Activated naive CD4-positive, alpha-beta T cell treated with anti-CD3 and anti-CD28 coated beads, Interleukin-2, amount 10 ng/mL, durations not matched to agents 7 days and 5 days (primary cell): ENCODE measurements at regions not wholly inside any gene's neighbourhood (a gene's known extent, or its start where the extent isn't known, plus 50 kb on each side); places are given as distances from the start of the nearest gene placed in this dataset.

Source experiments
- CTCF ChIA-PET: fragments of 350-600 bp; sonication (Branson Sonifier 250); formaldehyde crosslinking; loops from one replicate; lab custom pipeline; 2021; ENCODE audit warnings: antibody characterized with exemption; lab: Charles Lee
- DNase-seq: peaks from one replicate; pipeline ENCODE4 v3.0.0-alpha.2; 2020
- H3K27ac Mint-ChIP-seq: one replicate; pipeline ENCODE4 v1.8.0; 2021; ENCODE audit warnings: mild to moderate bottlenecking, moderate library complexity, mixed read lengths
- H3K27me3 Mint-ChIP-seq: one replicate; pipeline ENCODE4 v1.8.0; 2021; ENCODE audit warnings: mild to moderate bottlenecking, mixed read lengths
- H3K36me3 Mint-ChIP-seq: one replicate; pipeline ENCODE4 v1.8.0; 2021; ENCODE audit warnings: mixed read lengths
- H3K4me1 Mint-ChIP-seq: one replicate; pipeline ENCODE4 v1.8.0; 2021; ENCODE audit warnings: mixed read lengths
- H3K4me3 Mint-ChIP-seq: one replicate; pipeline ENCODE4 v1.8.0; 2021; ENCODE audit warnings: mild to moderate bottlenecking, moderate library complexity, mixed read lengths
- H3K9me3 Mint-ChIP-seq: one replicate; pipeline ENCODE4 v1.8.0; 2021; ENCODE audit warnings: mixed read lengths

DNA sequence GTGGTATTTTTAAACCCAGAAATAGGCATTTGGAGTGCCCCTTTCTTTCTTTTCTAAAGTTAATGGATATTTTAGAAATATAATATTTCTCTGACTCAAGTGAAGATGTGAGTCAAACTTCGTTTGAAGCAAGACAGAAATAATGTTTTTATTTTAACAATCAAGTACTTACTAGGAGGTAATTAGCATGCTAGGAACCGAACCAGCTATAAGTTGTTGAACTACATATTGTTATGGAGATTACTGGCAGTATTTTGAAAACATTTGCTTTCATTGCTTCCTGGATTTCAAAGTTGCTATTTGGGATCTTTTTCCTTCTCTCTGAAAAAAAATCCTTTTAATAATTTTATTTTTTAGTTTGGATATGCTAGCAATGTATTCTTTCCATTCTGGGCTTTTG, 225.2 kb downstream of the NEDD1 start:
- CTCF ChIA-PET: no interaction called here
- Mint-ChIP-seq H3K36me3 (no peaks in the 10 kb centered on the region), H3K4me1 (no peaks in the 10 kb centered on the region), H3K4me3 (no peak overlapping the region), H3K9me3 (no peaks in the 10 kb centered on the region), H3K27me3 (no peaks in the 10 kb centered on the region), H3K27ac (no peak overlapping the region)
- DNase-seq: no peak

DNA sequence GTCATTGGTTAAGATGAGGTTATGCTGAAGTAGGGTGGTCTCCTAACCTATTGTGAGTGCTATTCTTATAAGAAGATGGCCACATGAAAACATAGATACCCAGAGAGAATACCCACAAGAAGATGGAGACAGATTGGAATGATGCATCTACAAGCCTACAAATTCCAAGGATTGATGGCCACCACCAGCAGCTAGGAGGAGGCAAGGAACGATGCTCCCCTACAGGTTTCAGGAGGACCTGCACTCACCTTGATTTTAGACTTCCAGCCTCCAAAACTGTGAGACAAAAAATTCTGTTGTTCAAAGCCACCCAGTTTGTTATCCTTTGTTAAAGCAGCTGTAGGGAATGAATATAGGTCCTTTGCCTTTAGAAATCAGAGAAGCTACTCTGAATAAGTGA, 227.4 kb downstream of the NEDD1 start:
- Mint-ChIP-seq H3K36me3 (no peaks in the 10 kb centered on the region), H3K27me3 (no peaks in the 10 kb centered on the region), H3K4me3 (no peak overlapping the region), H3K4me1 (no peaks in the 10 kb centered on the region), H3K27ac (no peak overlapping the region), H3K9me3 (no peaks in the 10 kb centered on the region)
- no peak for DNase-seq
- CTCF ChIA-PET: no interaction called here

DNA sequence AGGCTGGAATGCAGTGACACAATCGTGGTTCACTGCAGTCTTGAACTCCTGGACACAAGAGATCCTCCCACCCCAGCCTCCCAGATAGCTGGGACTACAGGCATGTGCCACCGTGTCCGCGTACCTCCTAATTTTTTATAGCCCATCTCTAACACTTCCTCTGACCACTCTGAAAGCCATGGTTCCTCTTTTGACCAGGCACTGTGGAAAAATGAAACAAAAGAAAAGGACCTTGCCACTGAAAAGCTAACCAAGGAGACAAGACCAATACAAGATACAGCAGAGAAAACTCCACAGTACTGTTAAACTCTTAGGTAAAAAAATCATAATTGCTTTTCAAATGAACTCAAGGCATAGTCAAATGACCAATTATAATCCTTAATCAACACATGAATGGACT, 233.3 kb downstream of the NEDD1 start:
- Mint-ChIP-seq H3K36me3 (no peaks in the 10 kb centered on the region), H3K27me3 (no peaks in the 10 kb centered on the region), H3K4me3 (no peak overlapping the region), H3K27ac (no peak overlapping the region), H3K9me3 (no peaks in the 10 kb centered on the region), H3K4me1 (no peaks in the 10 kb centered on the region)
- DNase-seq: no peak
- CTCF ChIA-PET: interaction anchor here (2.4 kb wide), 1 partner anchor 8 kb away, joined by 7 read pairs; no protein-coding TSS in a partner anchor

DNA sequence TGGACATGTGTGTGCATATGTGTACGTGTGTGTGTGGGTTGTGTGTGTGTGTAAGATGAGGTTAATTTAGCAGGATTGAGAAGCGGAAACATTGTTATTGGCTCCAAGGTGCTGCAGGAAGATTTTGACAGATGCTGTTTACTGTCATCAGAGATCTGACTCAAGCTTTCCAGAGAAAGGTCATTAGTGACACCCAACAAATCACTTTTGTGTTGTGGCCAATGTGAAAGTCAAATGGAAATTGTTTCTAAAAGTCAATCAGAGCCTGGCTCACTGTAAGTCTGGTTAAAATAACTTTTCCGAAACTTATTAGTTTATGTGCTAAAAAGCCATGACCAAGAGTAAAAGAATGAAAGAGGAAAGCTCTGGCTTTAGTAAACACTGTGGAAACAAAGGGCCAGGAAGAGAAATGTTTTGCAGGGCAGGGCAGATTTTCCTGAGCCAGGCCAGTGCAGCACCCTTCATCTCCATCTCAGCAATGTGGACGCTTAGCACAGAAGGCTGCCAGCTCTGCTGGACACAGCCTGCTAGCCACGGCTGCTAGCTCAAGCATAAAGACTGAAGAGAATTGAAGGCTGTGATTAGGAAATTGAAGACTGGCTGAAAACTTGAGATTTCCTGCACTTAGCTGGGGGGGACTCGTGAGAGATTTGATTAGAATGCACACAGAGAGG, 235.8 kb downstream of the NEDD1 start:
- Mint-ChIP-seq H3K9me3 (no peaks in the 10 kb centered on the region), H3K27me3 (no peaks in the 10 kb centered on the region), H3K36me3 (no peaks in the 10 kb centered on the region), H3K27ac (no peak overlapping the region), H3K4me1 (no peaks in the 10 kb centered on the region), H3K4me3 (no peak overlapping the region)
- DNase-seq: no peak
- CTCF ChIA-PET: no interaction called here

DNA sequence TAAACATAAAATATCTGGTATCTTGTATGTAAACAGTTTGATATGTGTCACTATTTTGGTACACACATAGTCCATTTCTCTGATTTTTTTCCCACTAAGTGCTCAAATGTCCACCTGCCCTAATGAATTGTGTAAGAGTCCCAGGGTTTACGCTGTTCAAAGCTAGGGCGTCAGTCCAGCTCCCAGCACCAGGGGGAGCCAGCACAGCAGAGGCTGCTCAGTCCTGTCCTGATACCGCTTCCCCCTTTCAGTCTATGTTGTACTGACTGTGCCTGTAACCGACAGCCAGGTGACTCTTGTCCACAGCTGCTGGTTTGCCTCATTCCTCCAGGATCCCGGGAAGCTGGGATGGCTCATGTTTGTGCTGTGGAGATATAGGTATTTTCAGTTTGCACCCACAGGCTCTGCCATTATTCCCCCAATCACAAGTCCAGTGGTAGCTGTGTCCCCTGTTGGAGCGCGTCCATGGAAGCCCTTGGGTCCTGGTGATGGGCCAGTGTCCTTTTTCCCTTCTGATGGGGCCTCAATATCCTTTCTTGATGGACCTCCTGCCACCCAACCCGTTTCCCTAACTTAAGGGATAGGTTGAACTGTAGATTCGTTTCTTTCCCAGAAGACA, 242.0 kb downstream of the NEDD1 start:
- CTCF ChIA-PET: interaction anchor here (0.8 to 1.8 kb wide), 9 partner anchors 10 to 1250 kb away, joined by 3 to 7 read pairs (median 3); no protein-coding TSS in a partner anchor
- Mint-ChIP-seq H3K4me1 (peaks cover 2% of the 10 kb centered on the region), H3K27me3 (peaks cover 5% of the 10 kb centered on the region), H3K9me3 (no peaks in the 10 kb centered on the region), H3K36me3 (no peaks in the 10 kb centered on the region), H3K27ac (no peak overlapping the region), H3K4me3 (no peak overlapping the region)
- DNase-seq: peak; percentile 67

DNA sequence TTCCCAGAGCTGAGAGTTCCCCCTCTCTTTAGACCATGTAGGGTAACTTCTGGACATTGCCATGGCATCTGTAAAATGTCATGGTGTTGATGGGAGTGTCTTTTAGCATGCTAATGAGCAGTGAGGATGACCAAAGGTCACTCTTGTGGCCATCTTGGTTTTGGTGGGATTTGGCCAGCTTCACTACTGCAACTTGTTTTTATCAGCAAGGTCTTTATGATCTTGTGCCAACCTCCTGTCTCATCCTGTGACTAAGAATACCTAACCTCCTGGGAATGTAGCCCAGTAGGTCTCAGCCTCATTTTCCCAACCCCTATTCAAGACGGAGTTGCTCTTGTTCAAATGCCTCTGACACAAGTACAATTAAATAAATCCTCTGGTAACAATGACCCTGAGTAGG, 244.4 kb downstream of the NEDD1 start:
- Mint-ChIP-seq H3K27me3 (peaks cover 5% of the 10 kb centered on the region), H3K4me1 (peaks cover 2% of the 10 kb centered on the region), H3K4me3 (no peak overlapping the region), H3K9me3 (no peaks in the 10 kb centered on the region), H3K27ac (no peak overlapping the region), H3K36me3 (no peaks in the 10 kb centered on the region)
- DNase-seq: no peak
- CTCF ChIA-PET: interaction anchor here (0.6 to 0.9 kb wide), 2 partner anchors 1075 to 1156 kb away, joined by 3 read pairs; no protein-coding TSS in a partner anchor

DNA sequence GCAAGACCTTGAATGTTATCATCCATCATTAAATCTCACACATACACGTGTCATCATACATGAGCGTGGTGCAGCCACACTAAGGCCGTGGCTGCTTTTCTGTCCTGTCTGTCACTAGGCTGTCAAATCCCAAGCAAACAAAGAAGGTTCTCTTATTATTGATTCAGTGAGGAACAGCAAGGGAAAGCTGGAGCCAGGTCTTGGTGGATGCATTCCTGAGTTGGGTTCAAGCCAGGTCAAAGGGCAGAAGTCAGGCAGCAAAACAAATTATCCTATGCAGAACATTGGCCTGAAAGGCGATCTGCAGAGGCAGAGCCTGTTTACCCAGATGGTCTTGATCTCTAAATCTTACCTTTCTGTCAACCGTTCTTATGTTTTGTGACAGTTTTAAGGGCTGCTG, 252.3 kb downstream of the NEDD1 start:
- Mint-ChIP-seq H3K36me3 (no peaks in the 10 kb centered on the region), H3K27me3 (no peaks in the 10 kb centered on the region), H3K9me3 (no peaks in the 10 kb centered on the region), H3K4me1 (no peaks in the 10 kb centered on the region), H3K27ac (no peak overlapping the region), H3K4me3 (no peak overlapping the region)
- CTCF ChIA-PET: no interaction called here
- DNase-seq: no peak

DNA sequence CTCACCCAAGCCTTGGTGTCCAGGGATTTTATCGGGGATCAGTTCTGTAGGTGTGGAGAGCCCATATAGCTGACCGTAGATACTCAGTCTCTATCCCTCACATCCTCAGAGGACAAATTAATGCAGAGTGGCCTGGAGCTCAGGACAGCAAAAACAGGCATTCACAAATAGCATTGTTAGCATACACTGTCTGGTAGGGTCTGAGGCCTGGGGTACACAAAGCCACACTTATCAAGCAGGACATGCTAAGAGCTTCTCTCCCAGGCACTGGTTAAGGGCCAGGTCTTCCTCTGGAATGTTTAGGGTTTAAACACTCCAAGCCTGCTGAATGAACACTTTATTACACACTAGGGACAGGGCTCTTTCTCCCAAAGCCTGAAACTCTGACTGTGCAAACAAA, 253.2 kb downstream of the NEDD1 start:
- Mint-ChIP-seq H3K9me3 (no peaks in the 10 kb centered on the region), H3K36me3 (no peaks in the 10 kb centered on the region), H3K4me3 (no peak overlapping the region), H3K4me1 (no peaks in the 10 kb centered on the region), H3K27ac (no peak overlapping the region), H3K27me3 (no peaks in the 10 kb centered on the region)
- CTCF ChIA-PET: no interaction called here
- no peak for DNase-seq

DNA sequence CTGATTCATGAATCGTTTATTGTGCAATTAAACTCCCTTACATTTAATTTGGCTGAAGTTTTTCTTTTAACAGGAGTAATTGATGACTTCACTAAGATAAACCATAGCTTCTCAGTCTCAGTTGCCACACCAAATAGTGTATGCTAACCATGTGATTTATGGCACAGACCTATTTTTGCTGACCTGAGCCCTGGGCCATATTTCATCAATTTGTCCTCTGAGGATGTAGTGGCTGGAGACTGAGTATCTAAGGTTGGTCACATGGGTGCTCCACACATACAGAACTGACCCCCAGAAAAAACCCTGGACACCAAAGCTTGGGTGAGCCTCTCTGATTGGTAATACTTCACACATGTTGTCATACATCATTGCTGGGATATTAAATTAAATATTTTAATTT, 255.1 kb downstream of the NEDD1 start:
- Mint-ChIP-seq H3K27me3 (no peaks in the 10 kb centered on the region), H3K4me3 (no peak overlapping the region), H3K36me3 (no peaks in the 10 kb centered on the region), H3K9me3 (no peaks in the 10 kb centered on the region), H3K27ac (no peak overlapping the region), H3K4me1 (no peaks in the 10 kb centered on the region)
- DNase-seq: no peak
- CTCF ChIA-PET: no interaction called here

DNA sequence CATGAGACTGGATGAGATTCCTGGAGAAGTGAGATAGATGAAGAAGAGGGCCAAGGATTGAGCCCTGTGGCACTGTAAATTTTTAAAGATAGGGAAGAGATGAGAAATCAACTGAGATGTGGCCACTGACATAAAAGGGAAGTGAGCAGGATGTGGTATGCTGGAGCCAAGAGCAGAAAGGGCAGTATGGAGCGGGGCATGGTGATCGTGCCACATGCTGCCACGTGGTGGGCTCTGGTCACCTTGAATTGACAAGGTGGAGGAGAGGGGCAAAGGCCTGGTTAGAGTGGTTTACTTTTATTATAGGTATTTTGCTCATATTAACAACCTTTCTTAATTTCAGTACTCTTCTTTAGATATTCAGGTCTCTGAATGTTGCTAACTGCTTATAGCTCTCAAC, 257.9 kb downstream of the NEDD1 start:
- no peaks in the 10 kb centered on the region for H3K27me3 Mint-ChIP-seq
- no peaks in the 10 kb centered on the region for H3K36me3 Mint-ChIP-seq
- H3K4me1 Mint-ChIP-seq: no peaks in the 10 kb centered on the region
- H3K4me3 Mint-ChIP-seq: no peak overlapping the region
- H3K27ac Mint-ChIP-seq: no peak overlapping the region
- CTCF ChIA-PET: no interaction called here
- no peaks in the 10 kb centered on the region for H3K9me3 Mint-ChIP-seq
- DNase-seq: no peak

DNA sequence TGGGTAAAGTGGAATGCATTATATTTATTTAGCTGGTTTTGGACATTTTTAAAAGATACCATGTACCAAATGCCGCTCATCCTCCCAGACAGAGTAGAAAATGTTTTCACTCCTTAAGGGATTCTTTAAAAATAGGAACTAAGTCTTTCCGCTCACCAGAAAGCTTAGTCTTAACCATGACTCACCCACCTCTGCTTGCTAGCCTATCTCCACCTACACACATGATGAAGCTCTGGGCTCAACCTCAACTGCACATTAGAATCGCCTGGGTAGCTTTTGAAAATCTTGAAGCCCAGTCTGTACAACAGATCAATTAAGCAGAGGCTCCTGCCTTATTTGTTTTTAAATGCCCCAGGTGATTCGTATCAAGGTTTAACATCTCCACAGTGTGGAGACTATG, 260.5 kb downstream of the NEDD1 start:
- Mint-ChIP-seq H3K4me1 (no peaks in the 10 kb centered on the region), H3K9me3 (no peaks in the 10 kb centered on the region), H3K27ac (no peak overlapping the region), H3K36me3 (no peaks in the 10 kb centered on the region), H3K27me3 (no peaks in the 10 kb centered on the region), H3K4me3 (no peak overlapping the region)
- DNase-seq: no peak
- CTCF ChIA-PET: no interaction called here

DNA sequence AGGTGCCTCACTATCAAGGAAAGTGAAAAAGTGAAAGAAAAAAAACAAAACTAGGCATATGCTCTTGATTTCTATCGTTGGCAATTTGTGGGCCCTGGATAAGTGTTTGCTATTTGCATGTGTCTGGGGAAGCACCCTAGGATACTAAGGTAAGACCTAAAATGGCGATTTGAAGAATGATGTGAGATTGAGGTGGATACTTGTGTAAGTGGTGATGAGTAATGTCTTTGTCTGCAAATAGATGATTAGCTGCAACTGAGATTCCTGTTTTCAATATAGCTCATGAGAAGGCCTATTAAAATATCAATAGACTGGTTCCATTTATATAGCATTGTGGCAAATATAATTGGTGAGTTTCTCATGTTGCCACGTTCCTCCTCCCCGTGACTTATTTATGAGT, 261.7 kb downstream of the NEDD1 start:
- DNase-seq: no peak

DNA sequence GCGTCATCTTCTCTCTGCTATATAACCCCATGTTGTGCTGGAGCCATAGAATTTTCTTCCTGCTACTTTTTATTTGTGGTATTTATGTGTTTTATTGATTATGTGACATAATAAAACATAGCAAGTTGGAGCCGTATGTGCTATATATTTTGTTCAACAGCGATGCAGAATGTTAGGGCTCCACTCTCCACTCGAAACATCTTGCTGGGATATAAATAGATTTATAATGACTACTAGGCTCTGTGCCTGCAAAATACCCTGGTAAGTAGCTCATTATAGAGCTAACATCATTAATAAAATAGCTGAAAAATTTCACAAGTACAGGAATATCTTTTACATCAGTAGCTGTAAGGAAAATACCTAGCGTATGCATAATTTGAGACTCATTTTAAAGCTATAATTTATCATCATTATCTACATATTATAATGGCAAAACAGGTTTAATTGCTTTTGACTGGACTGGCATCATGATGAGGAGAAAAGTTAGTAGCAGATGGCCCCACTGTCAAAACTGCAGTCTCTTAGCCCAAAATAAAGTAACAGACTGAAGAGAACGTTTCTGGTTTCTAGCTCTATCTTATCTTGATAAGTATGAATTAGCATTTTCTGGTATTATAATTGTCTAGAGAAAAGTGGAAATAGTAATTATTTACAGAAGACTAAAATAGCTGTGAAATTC, 263.0 kb downstream of the NEDD1 start:
- H3K4me3 Mint-ChIP-seq: no peak overlapping the region
- no peaks in the 10 kb centered on the region for H3K9me3 Mint-ChIP-seq
- H3K27me3 Mint-ChIP-seq: no peaks in the 10 kb centered on the region
- H3K36me3 Mint-ChIP-seq: no peaks in the 10 kb centered on the region
- CTCF ChIA-PET: no interaction called here
- H3K4me1 Mint-ChIP-seq: no peaks in the 10 kb centered on the region
- no peak overlapping the region for H3K27ac Mint-ChIP-seq
- DNase-seq: no peak

More for the DNA sequence above, 261.7 kb downstream of the NEDD1 start:
- H3K4me1 Mint-ChIP-seq: no peaks in the 10 kb centered on the region
- H3K27ac Mint-ChIP-seq: no peak overlapping the region
- no peaks in the 10 kb centered on the region for H3K36me3 Mint-ChIP-seq
- no peaks in the 10 kb centered on the region for H3K27me3 Mint-ChIP-seq
- CTCF ChIA-PET: interaction anchor here (0.6 to 1.0 kb wide), 2 partner anchors 20 to 1265 kb away, joined by 3 read pairs; no protein-coding TSS in a partner anchor
- H3K4me3 Mint-ChIP-seq: no peak overlapping the region
- H3K9me3 Mint-ChIP-seq: no peaks in the 10 kb centered on the region

DNA sequence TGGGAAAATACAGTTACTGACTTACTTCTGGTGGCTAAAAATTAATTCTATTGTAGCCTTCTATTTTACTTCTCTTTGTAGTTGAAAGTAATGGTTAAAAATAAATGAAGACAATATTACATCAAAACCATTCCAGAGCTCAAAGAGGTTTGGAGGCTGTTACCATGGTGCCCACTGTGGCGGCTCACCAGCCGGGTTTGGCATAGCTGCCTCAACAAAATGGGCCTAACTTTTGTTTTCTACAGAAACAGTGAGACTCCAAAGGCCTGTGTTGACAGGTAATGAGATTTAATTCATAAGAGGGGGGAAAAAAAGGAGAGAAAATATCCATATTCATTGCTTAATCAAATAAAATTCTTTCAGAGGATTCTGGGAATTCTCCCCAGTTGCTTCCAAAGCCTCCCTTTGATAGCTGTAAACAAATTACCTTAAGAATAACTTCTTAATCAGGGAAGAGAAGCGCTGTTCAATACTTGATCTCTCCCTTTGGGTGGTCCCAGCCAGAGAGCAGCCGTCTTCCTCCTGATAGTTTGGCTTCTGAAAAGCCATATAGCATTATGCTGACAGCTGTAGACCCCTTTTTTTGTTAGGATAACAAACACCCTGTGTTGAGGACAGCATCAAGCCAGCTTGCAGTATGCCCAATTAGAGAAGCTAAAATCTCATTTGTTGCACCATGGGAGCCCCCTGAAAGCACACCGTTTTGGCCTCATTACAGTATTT, 266.8 kb downstream of the NEDD1 start:
- Mint-ChIP-seq H3K27me3 (no peaks in the 10 kb centered on the region), H3K9me3 (no peaks in the 10 kb centered on the region), H3K36me3 (no peaks in the 10 kb centered on the region), H3K4me1 (no peaks in the 10 kb centered on the region), H3K4me3 (no peak overlapping the region), H3K27ac (no peak overlapping the region)
- no peak for DNase-seq
- CTCF ChIA-PET: interaction anchor here (0.9 to 1.8 kb wide), 2 partner anchors 18 to 25 kb away, joined by 3 to 4 read pairs; no protein-coding TSS in a partner anchor
